ENCODE measurements at regions not wholly inside any gene's neighbourhood (a gene's known extent, or its start where the extent isn't known, plus 50 kb on each side); places are given as distances from the start of the nearest gene placed in this dataset.
"Not testable (repeated sequence)": the region's sequence is repeated elsewhere in the genome, so short reads cannot be mapped to it uniquely, and the experiment has no call there.

GRCh38 chr4:156113138-156113765 is 159.6 kb upstream of the CTSO start:
- no peak for DNase-seq (ENCODE audit: low read depth)

DNA sequence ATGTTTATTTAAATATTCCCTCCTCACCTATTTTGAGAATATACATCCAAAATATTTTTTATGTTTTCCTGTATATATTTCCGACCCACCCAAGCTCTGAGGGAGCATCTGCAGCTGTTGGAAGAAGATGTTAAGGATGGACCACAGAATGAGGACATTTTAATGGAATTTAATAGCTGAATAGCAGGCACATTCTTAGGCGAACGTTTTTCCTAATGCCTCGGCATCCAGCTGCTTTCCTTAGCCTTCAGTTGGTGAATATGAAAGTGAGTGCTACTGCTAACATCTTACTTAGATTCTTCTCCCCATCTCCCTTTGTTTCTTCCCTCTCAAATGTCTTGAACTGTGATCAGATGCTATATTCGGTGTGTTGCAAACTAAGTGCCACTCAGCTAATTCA is 158.0 kb upstream of the CTSO start:
- peak; percentile 48 for DNase-seq (ENCODE audit: low read depth)

- peak; percentile 58 for DNase-seq (ENCODE audit: low read depth)
These were observed 156.6 kb upstream of the CTSO start for GRCh38 chr4:156109943-156110900.

DNA sequence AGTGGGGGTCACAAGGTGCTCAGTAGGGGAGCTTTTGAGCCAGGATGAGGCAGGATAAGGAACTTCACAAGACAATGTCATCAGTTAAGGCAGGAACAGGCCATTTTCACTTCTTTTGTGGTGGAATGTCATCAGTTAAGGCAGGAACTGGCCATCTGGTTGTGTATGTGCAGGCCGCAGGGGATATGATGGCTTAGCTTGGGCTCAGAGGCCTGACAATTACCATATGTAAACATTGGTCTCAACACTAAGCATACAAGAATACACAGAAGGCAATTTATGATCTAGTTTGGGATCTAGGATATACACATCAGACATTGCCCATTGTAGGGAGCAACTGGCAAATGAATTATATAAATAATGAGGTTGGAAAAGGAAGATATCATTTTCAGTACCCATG is 155.4 kb upstream of the CTSO start:
- not testable (repeated sequence) for DNase-seq (ENCODE audit: low read depth)

GRCh38 chr4:156103311-156103710 is 149.6 kb upstream of the CTSO start:
- DNase-seq (ENCODE audit: low read depth): no peak

GRCh38 chr4:156102411-156102810 is 148.7 kb upstream of the CTSO start:
- no peak for DNase-seq (ENCODE audit: low read depth)

DNA sequence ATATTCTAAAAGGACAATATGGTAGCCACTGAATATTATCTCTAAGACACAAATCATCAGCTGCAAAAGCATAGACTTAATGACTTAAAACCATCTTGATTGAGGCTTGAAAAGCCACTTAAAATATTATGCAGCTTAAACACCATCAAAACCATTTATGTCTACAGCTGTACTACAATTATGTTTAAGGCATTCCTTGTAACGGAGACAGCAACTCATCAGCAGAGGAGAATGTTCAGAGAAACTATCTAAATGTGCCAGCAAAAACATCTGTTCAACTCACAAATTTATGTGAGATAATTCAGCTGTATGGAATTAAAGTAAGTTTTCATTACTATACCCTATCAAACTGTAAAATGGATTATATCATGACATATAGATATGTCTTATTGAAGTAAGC is 147.9 kb upstream of the CTSO start:
- DNase-seq (ENCODE audit: low read depth): no peak

DNA sequence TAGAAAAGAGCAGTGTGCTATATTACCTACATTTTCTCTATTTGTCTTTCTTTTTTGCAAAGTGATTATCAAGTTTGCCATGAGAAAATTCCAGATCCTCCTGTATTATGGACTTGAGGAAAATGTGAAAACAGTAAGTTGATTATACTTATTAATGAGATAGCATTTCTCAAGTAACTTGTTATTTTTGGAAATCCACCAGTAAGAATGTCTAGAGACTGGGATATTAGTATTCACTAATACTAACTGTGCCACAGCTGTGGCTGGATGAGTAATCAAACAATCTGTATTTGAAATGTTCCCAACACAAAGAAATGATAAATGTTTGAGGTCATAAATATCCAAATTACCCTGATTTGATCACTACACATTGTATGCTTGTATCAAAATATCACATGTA is 147.0 kb upstream of the CTSO start:
- no peak for DNase-seq (ENCODE audit: low read depth)

DNA sequence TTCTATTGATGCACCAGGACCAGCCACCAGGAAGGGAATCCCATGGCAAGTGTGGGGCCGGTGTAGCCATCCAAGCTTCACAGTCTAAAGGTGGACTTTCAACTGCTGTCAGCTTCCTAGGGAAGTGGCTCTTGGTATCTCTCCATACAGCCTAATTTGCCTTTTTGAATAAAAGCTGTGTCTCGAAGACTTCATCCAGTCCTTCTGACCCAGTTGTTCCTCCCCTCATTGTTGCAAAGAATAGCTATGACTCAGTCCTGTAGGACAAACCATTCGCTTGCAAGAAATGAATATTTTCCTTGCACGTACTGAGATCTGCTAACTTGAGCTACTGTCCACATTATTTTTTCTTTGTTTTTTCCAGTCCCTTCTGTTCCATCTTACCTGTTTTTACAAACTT is 145.1 kb upstream of the CTSO start:
- peak; percentile 43 for DNase-seq (ENCODE audit: low read depth)

DNA sequence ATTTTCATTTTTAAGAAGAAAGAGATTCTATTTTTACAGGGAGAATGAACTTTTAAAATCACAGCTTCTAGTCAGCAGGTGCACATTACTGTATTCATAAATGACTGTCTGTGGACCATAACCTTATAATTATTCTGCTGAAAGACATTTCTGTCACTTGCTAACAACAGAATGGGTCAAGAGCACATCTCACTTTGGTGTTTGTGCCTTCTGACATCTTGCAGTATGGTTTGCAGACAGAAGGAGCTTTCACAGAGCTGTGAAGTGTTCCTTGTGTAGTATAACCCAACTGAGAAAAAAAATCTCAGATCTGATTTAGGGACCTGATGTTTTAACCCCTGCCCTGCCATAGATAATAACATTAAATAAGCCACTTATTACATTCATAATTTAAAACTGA is 131.4 kb upstream of the CTSO start:
- DNase-seq (ENCODE audit: low read depth): no peak

DNA sequence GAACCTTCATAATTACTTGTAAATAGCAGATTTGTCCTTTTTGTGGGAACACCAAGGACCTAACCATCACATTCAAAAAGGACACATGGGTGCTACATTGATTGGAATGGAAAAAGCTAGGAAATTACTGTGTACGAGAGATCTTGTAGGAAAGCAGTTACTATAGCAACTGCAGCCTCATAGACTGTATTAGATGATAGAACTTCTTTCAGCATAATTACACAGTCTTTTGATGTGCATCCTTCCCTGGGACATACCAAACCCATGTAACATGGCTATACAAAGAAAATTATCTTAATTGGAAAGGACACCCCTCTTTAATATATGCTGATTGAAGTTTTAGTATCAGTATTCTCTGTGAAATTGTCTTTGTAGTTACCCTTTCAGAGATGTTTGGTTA is 130.7 kb upstream of the CTSO start:
- DNase-seq (ENCODE audit: low read depth): no peak

DNA sequence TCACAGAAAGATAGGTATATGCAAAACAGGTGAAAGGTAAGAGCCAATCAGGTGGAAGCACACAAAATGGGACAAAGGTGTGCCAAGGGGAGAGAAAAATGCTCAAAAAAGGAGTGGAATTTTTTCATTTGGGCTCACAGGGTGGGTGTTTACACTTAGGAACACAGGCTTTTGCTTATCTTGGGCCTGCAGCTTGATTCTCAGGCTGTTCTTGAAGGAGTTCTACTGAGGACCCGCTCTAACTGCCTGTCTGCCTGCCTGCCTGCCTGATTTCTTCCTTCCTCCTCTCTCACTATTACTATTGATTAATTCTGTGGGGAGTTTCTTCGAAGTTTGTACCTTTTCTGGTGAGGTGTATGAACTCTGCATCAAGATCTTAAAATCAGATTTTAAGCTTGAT is 120.3 kb upstream of the CTSO start:
- DNase-seq (ENCODE audit: low read depth): no peak

- no peak for DNase-seq (ENCODE audit: low read depth)
These were observed 107.0 kb upstream of the CTSO start for GRCh38 chr4:156060661-156061060.

DNA sequence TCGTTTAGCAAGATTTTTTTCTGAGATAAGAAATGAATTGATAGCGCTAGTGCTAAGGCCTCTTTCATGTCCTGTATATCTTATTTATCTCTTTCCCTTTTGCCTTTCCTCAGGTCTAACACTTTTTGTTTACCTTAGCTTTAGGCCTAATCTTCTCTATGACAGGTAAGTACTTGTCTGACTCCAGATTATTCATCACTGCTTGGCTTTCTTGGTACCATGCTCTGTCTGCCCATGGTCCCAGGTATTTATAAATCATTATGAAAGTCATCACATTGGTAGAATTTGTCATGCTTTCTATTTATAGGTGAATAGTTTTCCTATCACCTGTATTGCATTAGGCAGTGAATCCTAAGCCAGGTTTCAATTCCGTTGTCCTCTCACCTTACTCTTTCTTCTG is 99.5 kb upstream of the CTSO start:
- no peak for DNase-seq (ENCODE audit: low read depth)

DNA sequence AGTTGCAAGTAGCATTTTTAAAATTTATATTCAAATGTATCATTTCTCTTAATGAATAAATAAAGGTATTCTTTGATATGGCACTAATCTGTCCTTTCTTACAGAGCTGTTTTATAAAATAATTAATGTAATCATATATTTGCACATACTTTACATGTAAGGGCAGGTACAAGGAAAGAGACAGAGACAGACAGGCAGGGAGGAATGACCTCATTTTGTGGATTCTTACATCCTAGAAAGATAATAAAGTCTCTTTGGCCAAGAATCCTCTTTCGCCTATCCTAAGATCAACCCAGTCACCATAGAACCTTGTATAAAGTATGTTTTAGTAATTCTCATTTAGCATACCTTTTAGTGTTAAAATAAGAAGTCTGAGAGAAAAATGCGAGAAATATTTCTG is 98.5 kb upstream of the CTSO start:
- no peak for DNase-seq (ENCODE audit: low read depth)

DNA sequence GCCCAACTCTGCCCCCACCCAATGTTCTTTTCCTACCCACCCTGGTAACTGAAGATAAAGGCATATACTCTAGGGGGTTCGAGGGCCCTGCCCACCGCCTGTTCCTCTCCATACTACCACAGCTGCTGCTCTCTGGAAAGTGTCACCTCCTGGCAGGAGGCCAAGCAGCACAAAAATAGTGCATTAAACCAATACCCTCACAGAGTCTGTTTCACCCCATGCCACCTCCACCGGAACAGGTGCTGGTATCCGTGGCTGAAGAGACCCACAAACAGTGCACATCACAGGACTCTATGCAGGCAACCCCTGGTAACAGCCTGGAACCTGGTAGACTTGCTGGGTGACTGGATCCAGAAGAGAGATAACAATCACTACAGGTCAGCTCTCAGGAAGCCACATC is 85.1 kb upstream of the CTSO start:
- DNase-seq (ENCODE audit: low read depth): peak; percentile 91

DNA sequence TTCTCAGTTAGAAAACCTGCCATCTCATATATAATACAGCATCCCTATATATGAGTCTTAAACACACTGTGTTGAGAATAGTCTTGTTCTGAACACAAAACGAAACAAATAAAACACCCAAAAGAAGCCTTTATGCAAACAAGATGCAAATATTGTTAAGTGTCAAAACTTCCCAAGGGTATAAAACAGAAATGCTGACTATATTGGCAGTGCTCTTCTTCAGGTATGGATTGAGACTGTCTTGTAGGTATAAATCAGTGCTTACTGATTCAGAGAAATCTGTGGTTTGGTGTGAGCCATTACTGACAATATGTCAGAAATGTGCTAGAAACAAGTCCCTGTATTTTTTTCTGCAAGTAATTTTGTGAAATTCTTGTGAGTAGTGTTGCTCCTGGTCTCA is 82.8 kb upstream of the CTSO start:
- no peak for DNase-seq (ENCODE audit: low read depth)

GRCh38 chr4:156029691-156030090 is 76.0 kb upstream of the CTSO start:
- no peak for DNase-seq (ENCODE audit: low read depth)

DNA sequence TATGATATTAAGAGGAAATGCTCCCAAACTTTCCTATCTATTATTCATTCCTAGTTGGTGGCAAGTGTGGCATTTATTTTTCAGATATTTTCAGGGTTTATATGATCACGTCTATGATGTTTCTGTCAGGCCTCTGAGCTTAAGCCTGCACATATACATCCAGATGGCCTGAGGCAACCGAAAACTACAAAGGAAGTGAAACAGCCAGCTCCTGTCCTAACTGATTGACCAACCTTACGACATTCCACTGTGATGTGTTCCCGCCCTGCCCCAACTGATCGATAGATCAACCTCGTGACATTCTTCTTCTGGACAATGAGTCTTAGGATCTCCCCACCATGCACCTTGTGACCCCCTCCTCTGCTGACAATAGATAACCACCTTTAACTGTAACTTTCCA is 67.6 kb upstream of the CTSO start:
- DNase-seq (ENCODE audit: low read depth): no peak

- no peak for DNase-seq (ENCODE audit: low read depth)
These were observed 65.6 kb upstream of the CTSO start for GRCh38 chr4:156019246-156019645.

DNA sequence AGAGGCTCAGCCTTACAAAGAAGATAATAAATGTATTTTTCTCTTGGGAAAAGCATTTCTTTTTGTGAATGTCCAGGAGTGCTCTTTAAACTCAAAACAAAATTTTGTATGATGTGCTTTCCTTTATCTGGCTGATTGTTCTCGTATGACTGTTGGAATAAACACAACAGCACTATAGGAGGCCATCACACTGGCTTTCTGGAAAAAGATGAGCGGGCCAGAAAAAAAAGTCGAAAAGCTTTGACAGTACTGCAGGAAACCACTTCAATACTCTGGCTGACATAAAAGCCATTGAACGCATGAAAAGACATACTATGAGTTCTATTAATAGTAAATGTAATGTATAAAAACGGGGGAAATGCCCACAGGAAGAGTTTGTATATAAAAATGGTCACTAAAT is 64.7 kb upstream of the CTSO start:
- no peak for DNase-seq (ENCODE audit: low read depth)

DNA sequence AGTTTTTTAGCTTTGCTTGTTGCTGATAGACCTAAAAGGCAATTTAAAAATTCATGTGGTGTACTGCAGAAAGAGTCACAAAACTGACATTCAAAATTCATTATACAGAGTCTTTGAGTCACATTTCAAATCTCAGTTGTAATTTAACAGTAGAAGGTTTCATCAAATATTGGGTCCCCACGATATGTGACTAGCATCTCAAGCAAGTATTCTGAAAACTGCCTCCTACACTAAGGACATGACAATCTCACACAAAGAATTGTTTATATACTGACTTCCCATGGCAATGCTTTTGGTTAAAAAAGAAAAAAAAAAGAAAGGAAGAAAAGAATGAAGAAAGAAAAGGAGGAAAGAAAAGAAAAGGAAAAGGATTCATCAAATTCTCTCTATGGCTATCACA is 62.1 kb upstream of the CTSO start:
- DNase-seq (ENCODE audit: low read depth): no peak

DNA sequence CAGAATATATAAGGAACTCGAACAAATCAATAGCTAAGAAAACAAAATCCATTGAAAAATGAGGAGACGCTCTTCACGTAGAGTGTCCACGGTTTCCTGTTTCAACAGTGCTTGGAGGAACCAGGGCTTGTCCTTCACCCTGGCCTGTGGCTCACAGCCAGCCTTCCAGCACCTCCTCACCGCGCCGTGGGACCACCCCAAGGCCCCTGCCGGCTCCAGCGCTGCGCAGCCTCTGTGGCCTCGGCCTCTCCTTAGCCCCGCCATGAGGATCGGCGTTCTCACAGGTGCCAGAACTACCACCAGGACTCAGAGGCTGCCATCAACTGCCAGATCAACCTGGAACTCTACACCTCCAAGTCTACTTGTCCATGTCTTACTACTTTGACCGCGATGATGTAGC is 52.5 kb upstream of the CTSO start:
- DNase-seq (ENCODE audit: low read depth): no peak
